K562 (cell line): ENCODE measurements at regions not wholly inside any gene's neighbourhood (a gene's known extent, or its start where the extent isn't known, plus 50 kb on each side); places are given as distances from the start of the nearest gene placed in this dataset.
A peak's percentile ranks its signal among the peaks of the same experiment; 100 is the strongest.

Experiments used
- BHLHE40 ChIP-seq: IDR thresholded peaks from 2 replicates; pipeline ENCODE4 v1.6.1; 2011; ENCODE audit warnings: low read length, improper control_type of control experiment
- CBFA2T2 ChIP-seq: fragments of 450-650 bp; conservative IDR thresholded peaks from 2 replicates; pipeline ENCODE4 v1.6.1; 2017; ENCODE audit warnings: mild to moderate bottlenecking
- CEBPG ChIP-seq, 3 experiments: fragments of 200-800 bp in 1 of 3; sonication (Bioruptor generic) in 1 of 3; sonication (generic) in 1 of 3; formaldehyde crosslinking in 1 of 3; IDR thresholded peaks in 2 of 3; conservative IDR thresholded peaks in 1 of 3; 2 replicates each; pipeline versions ENCODE4 v1.6.1 to v1.8.0; 2016 to 2022; ENCODE audit warnings: missing compliant biosample characterization in 2 of 3, missing genetic modification characterization in 2 of 3, mild to moderate bottlenecking in 1 of 3, missing genetic modification reagents in 1 of 3
- CHD2 ChIP-seq: IDR thresholded peaks from 2 replicates; pipeline ENCODE4 v1.6.1; 2011; ENCODE audit warnings: low read depth, low read length
- DMBX1 ChIP-seq: fragments of 250-450 bp; sonication (Bioruptor Pico); IDR thresholded peaks from 2 replicates; pipeline ENCODE4 v1.8.0; 2022; ENCODE audit warnings: inconsistent platforms, mild to moderate bottlenecking, moderate library complexity, borderline replicate concordance
- EWSR1 ChIP-seq: fragments of 450-650 bp; IDR thresholded peaks from 2 replicates; pipeline ENCODE4 v1.6.1; 2018; ENCODE audit warnings: borderline replicate concordance, mild to moderate bottlenecking, low read depth, moderate library complexity; ENCODE audit not compliant: partially characterized antibody
- GTF2A2 ChIP-seq: IDR thresholded peaks from 2 replicates; pipeline ENCODE4 v1.6.1; 2016; ENCODE audit warnings: mild to moderate bottlenecking, missing genetic modification characterization, missing compliant biosample characterization
- HEY1 ChIP-seq: fragments of 250-450 bp; sonication (Bioruptor Pico); IDR thresholded peaks from 2 replicates; pipeline ENCODE4 v1.5.0; 2020; ENCODE audit warnings: mild to moderate bottlenecking, moderate library complexity, borderline replicate concordance
- HNRNPLL ChIP-seq: fragments of 200-400 bp; formaldehyde crosslinking; IDR thresholded peaks from 2 replicates; pipeline ENCODE4 v1.6.1; 2017; ENCODE audit warnings: low read length, low read depth, mild to moderate bottlenecking; ENCODE audit not compliant: poor library complexity, severe bottlenecking
- HNRNPUL1 ChIP-seq: fragments of 200-400 bp; formaldehyde crosslinking; IDR thresholded peaks from 2 replicates; pipeline ENCODE4 v1.6.1; 2017; ENCODE audit warnings: low read length
- JUND ChIP-seq, 2 experiments: IDR thresholded peaks; 2 replicates in 1 of 2; 3 replicates in 1 of 2; pipeline ENCODE4 v1.6.1; 2011; ENCODE audit warnings: borderline replicate concordance in 2 of 2, low read depth in 2 of 2, low read length in 2 of 2, improper control_type of control experiment in 1 of 2, missing biosample characterization in 1 of 2, missing genetic modification characterization in 1 of 2, missing genetic modification reagents in 1 of 2
- KAT8 ChIP-seq: fragments of 450-650 bp; IDR thresholded peaks from 2 replicates; pipeline ENCODE4 v1.6.1; 2016; ENCODE audit warnings: low read depth, mild to moderate bottlenecking
- KLF1 ChIP-seq: fragments of 450-650 bp; IDR thresholded peaks from 2 replicates; pipeline ENCODE4 v1.6.1; 2016; ENCODE audit warnings: missing genetic modification characterization, missing compliant biosample characterization
- MCM3 ChIP-seq: fragments of 450-650 bp; IDR thresholded peaks from 2 replicates; pipeline ENCODE4 v1.6.1; 2016
- MTA3 ChIP-seq: fragments of 450-650 bp; formaldehyde crosslinking; IDR thresholded peaks from 2 replicates; pipeline ENCODE4 v1.6.1; 2017; ENCODE audit warnings: mild to moderate bottlenecking, borderline replicate concordance
- MYC ChIP-seq, 2 experiments: fragments of 250-450 bp in 1 of 2; sonication (Bioruptor Pico) in 1 of 2; IDR thresholded peaks; 2 replicates each; pipeline versions ENCODE4 v1.5.1 to v1.6.1; 2012 to 2021; ENCODE audit warnings: low read depth in 2 of 2, borderline replicate concordance in 1 of 2, improper control_type of control experiment in 1 of 2, low read length in 1 of 2, mild to moderate bottlenecking in 1 of 2, moderate library complexity in 1 of 2
- POLR3G ChIP-seq: IDR thresholded peaks from 2 replicates; pipeline ENCODE4 v1.6.1; 2011; ENCODE audit not compliant: insufficient read length, insufficient replicate concordance; ENCODE audit errors: extremely low read depth
- RHOXF2B ChIP-seq: fragments of 250-450 bp; sonication (Bioruptor Pico); conservative IDR thresholded peaks from 2 replicates; pipeline ENCODE4 v1.5.1; 2021
- SIN3B ChIP-seq: fragments of 450-650 bp; IDR thresholded peaks from 2 replicates; pipeline ENCODE4 v1.6.1; 2017; ENCODE audit warnings: low read depth, mild to moderate bottlenecking, moderate library complexity
- SMAD1 ChIP-seq: fragments of 150-350 bp; IDR thresholded peaks from 2 replicates; pipeline ENCODE4 v1.6.1; 2014; ENCODE audit warnings: low read length, low read depth; ENCODE audit not compliant: partially characterized antibody
- ZBTB8A ChIP-seq: fragments of 450-650 bp; IDR thresholded peaks from 2 replicates; pipeline ENCODE4 v1.6.1; 2018; ENCODE audit warnings: mild to moderate bottlenecking, moderate library complexity; ENCODE audit not compliant: partially characterized antibody
- ZNF12 ChIP-seq: sonication (generic); formaldehyde crosslinking; IDR thresholded peaks from 2 replicates; pipeline ENCODE4 v1.4.0; 2020; ENCODE audit warnings: mild to moderate bottlenecking, missing genetic modification reagents
- ZNF232 ChIP-seq: sonication (generic); formaldehyde crosslinking; IDR thresholded peaks from 2 replicates; pipeline ENCODE4 v1.8.0; 2022; ENCODE audit warnings: mild to moderate bottlenecking, missing genetic modification reagents
- ZNF445 ChIP-seq: fragments of 250-450 bp; sonication (Bioruptor Pico); IDR thresholded peaks from 2 replicates; pipeline ENCODE4 v1.4.0; 2020; ENCODE audit warnings: low read depth, mild to moderate bottlenecking, moderate library complexity
- ZNF561 ChIP-seq: fragments of 450-650 bp; formaldehyde crosslinking; conservative IDR thresholded peaks from 2 replicates; pipeline ENCODE4 v1.4.0; 2020; ENCODE audit warnings: mild to moderate bottlenecking, moderate library complexity
- ZNF583 ChIP-seq: fragments of 250-450 bp; sonication (Bioruptor Pico); IDR thresholded peaks from 2 replicates; pipeline ENCODE4 v1.4.0; 2020
- ZNF584 ChIP-seq: fragments of 200-800 bp; sonication (Bioruptor generic); IDR thresholded peaks from 2 replicates; pipeline ENCODE4 v1.6.1; 2016; ENCODE audit warnings: low read depth, mild to moderate bottlenecking, missing genetic modification characterization, missing compliant biosample characterization
- ZNF77 ChIP-seq: fragments of 250-450 bp; sonication (Bioruptor Pico); IDR thresholded peaks from 2 replicates; pipeline ENCODE4 v1.5.0; 2020
- TF ChIP-seq, protein P1 (sequence below): fragments of 450-650 bp; IDR thresholded peaks from 2 replicates; pipeline ENCODE4 v1.6.1; 2016; ENCODE audit warnings: low read depth, mild to moderate bottlenecking, moderate library complexity

GRCh38 chr7:18177815-18178660 is 150.4 kb upstream of the PRPS1L1 start (continued):
- TF ChIP-seq GTF2A2 (tag) (0 out of 2 replicates have a peak, but pooled peaks have one; percentile 20), ZNF445 (CRISPR knock-in tag) (no peak), KLF1 (tag) (no peak), DMBX1 (CRISPR knock-in tag) (peak; percentile 87; the same call in 1 of the 2 replicates), JUND (IDR thresholded peaks at IDR 0.05; ENCODE audit: borderline replicate concordance, low read depth, low read length) (peak; percentile 85), JUND (tag; IDR thresholded peaks at IDR 0.05; ENCODE audit: borderline replicate concordance, low read depth, low read length) (peak; percentile 46; the same call in 2 of the 3 replicates), KAT8 (no peak), ZNF12 (CRISPR knock-in tag) (no peak), SMAD1 (no peak), HNRNPLL (no peak), HEY1 (no peak), ZNF583 (CRISPR knock-in tag) (no peak), CEBPG (CRISPR knock-in tag; IDR thresholded peaks at IDR 0.05) (peak; percentile 93), CEBPG (tag; conservative IDR thresholded peaks at IDR 0.05 in 1 of 2, IDR thresholded peaks at IDR 0.05 in 1 of 2) (peak; percentile 73 to 93), CHD2 (no peak), ZBTB8A (no peak), ZNF77 (CRISPR knock-in tag) (no peak), RHOXF2B (CRISPR knock-in tag) (no peak), CBFA2T2 (peak; percentile 64), MTA3 (peak; percentile 73), BHLHE40 (peak; percentile 45; the same call in 1 of the 2 replicates), MYC (IDR thresholded peaks at IDR 0.05; ENCODE audit: low read depth, low read length) (0 out of 2 replicates have a peak, but pooled peaks have one; percentile 31), MYC (CRISPR knock-in tag; IDR thresholded peaks at IDR 0.05; ENCODE audit: borderline replicate concordance, low read depth) (no peak), HNRNPUL1 (no peak), EWSR1 (no peak), ZNF561 (CRISPR knock-in tag) (no peak), MCM3 (no peak), ZNF584 (CRISPR knock-in tag) (peak; percentile 79), POLR3G (no peak), ZNF232 (CRISPR knock-in tag) (no peak), SIN3B (no peak)
- TF ChIP-seq, protein P1, sequence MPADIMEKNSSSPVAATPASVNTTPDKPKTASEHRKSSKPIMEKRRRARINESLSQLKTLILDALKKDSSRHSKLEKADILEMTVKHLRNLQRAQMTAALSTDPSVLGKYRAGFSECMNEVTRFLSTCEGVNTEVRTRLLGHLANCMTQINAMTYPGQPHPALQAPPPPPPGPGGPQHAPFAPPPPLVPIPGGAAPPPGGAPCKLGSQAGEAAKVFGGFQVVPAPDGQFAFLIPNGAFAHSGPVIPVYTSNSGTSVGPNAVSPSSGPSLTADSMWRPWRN, result peak; percentile 64; the same call in 1 of the 2 replicates
